Suprapubic skin (tissue), 4 donors: ENCODE measurements at regions not wholly inside any gene's neighbourhood (a gene's known extent, or its start where the extent isn't known, plus 50 kb on each side); places are given as distances from the start of the nearest gene placed in this dataset.

Experiments used
- DNase-seq, 2 donors: peaks; one replicate each; pipeline ENCODE4 v3.0.0-alpha.2; 2019; ENCODE audit warnings: low spot score in 2 of 2
- H3K27ac ChIP-seq: fragments of 200-600 bp; sonication (generic); one replicate; pipeline ENCODE4 v1.5.1; 2019
- H3K27me3 ChIP-seq: fragments of 200-600 bp; sonication (generic); one replicate; pipeline ENCODE4 v1.5.1; 2019
- H3K36me3 ChIP-seq: fragments of 200-600 bp; sonication (generic); one replicate; pipeline ENCODE4 v1.5.1; 2019
- H3K4me1 ChIP-seq: fragments of 200-600 bp; sonication (generic); one replicate; pipeline ENCODE4 v1.5.1; 2019
- H3K4me3 ChIP-seq: fragments of 200-600 bp; sonication (generic); one replicate; pipeline ENCODE4 v1.5.1; 2019; ENCODE audit warnings: mild to moderate bottlenecking
- H3K9me3 ChIP-seq: fragments of 200-600 bp; sonication (generic); one replicate; pipeline ENCODE4 v1.5.1; 2019
- CTCF ChIP-seq, 2 donors: fragments of 200-600 bp in 1 of 2; fragments of 450-650 bp in 1 of 2; sonication (generic) in 1 of 2; IDR thresholded peaks; one replicate each; pipeline ENCODE4 v1.5.1; 2016 to 2019; ENCODE audit warnings: antibody characterized with exemption in 2 of 2, mild to moderate bottlenecking in 1 of 2, moderate library complexity in 1 of 2
- EP300 ChIP-seq: sonication (generic); formaldehyde crosslinking; IDR thresholded peaks from one replicate; pipeline ENCODE4 v1.6.1; 2017; ENCODE audit warnings: antibody characterized with exemption
- POLR2A ChIP-seq, 2 donors: fragments of 450-650 bp; IDR thresholded peaks; one replicate each; pipeline ENCODE4 v1.6.1; 2017; ENCODE audit warnings: antibody characterized with exemption in 2 of 2, mild to moderate bottlenecking in 2 of 2, moderate library complexity in 2 of 2
- POLR2AphosphoS5 ChIP-seq, 3 donors: sonication (generic); formaldehyde crosslinking; IDR thresholded peaks; one replicate each; pipeline ENCODE4 v1.6.1; 2017; ENCODE audit warnings: antibody characterized with exemption in 3 of 3
- WGBS: methylation state at CpG from one replicate; pipeline ENCODE4 v1.1.5; 2018; 5-methylcytosine and 5-hydroxymethylcytosine counted together

- Histone ChIP-seq H3K4me1 (no peaks in the 10 kb centered on the region), H3K27ac (no peak overlapping the region), H3K36me3 (no peaks in the 10 kb centered on the region), H3K27me3 (no peaks in the 10 kb centered on the region), H3K4me3 (no peak overlapping the region), H3K9me3 (peaks cover 8% of the 10 kb centered on the region)
- TF ChIP-seq POLR2A (IDR thresholded peaks at IDR 0.05): no peak
- no peak for TF ChIP-seq POLR2AphosphoS5 (IDR thresholded peaks at IDR 0.05)
- TF ChIP-seq CTCF (IDR thresholded peaks at IDR 0.05): no peak
- TF ChIP-seq EP300: no peak
- WGBS: 97% methylated on average over 1 of the region's 1 CpG
- DNase-seq: no peak
Observed at GRCh38 chr15:46386356-46386755, 751.5 kb downstream of the SQOR start.

- Histone ChIP-seq H3K4me1 (no peaks in the 10 kb centered on the region), H3K4me3 (no peak overlapping the region), H3K27ac (no peak overlapping the region), H3K9me3 (peaks cover 8% of the 10 kb centered on the region), H3K36me3 (no peaks in the 10 kb centered on the region), H3K27me3 (no peaks in the 10 kb centered on the region)
- 79% methylated on average over 4 of the region's 4 CpGs for WGBS
- TF ChIP-seq POLR2AphosphoS5 (IDR thresholded peaks at IDR 0.05) (no peak), EP300 (no peak), POLR2A (IDR thresholded peaks at IDR 0.05) (no peak)
- DNase-seq: no peak
Observed at GRCh38 chr15:46389739-46390138, 754.9 kb downstream of the SQOR start.

GRCh38 chr15:46394463-46394862, 759.6 kb downstream of the SQOR start:
- no peak overlapping the region for H3K27ac ChIP-seq

GRCh38 chr15:46408312-46408711, 773.5 kb downstream of the SQOR start:
- Histone ChIP-seq H3K27me3 (no peaks in the 10 kb centered on the region), H3K9me3 (no peaks in the 10 kb centered on the region), H3K4me3 (no peak overlapping the region), H3K27ac (no peak overlapping the region), H3K4me1 (peaks cover 5% of the 10 kb centered on the region), H3K36me3 (no peaks in the 10 kb centered on the region)
- no peak for DNase-seq
- no peak for TF ChIP-seq POLR2AphosphoS5 (IDR thresholded peaks at IDR 0.05)
- 55% methylated on average over 2 of the region's 2 CpGs for WGBS

More at GRCh38 chr15:46394463-46394862, 759.6 kb downstream of the SQOR start:
- H3K36me3 ChIP-seq: no peaks in the 10 kb centered on the region
- H3K4me1 ChIP-seq: no peaks in the 10 kb centered on the region
- TF ChIP-seq EP300: no peak
- TF ChIP-seq POLR2AphosphoS5 (IDR thresholded peaks at IDR 0.05): no peak
- no peak for TF ChIP-seq POLR2A (IDR thresholded peaks at IDR 0.05)
- no peak for TF ChIP-seq CTCF (IDR thresholded peaks at IDR 0.05)
- peaks cover 8% of the 10 kb centered on the region for H3K9me3 ChIP-seq
- H3K4me3 ChIP-seq: no peak overlapping the region
- DNase-seq: no peak
- H3K27me3 ChIP-seq: no peaks in the 10 kb centered on the region
- WGBS: 50% methylated on average over 1 of the region's 2 CpGs

GRCh38 chr15:46409841-46410301, 775.0 kb downstream of the SQOR start:
- no peaks in the 10 kb centered on the region for H3K27me3 ChIP-seq
- no peak overlapping the region for H3K27ac ChIP-seq
- peaks cover 5% of the 10 kb centered on the region for H3K4me1 ChIP-seq
- no peak overlapping the region for H3K4me3 ChIP-seq
- no peak for TF ChIP-seq POLR2AphosphoS5 (IDR thresholded peaks at IDR 0.05)
- TF ChIP-seq EP300: no peak
- no peak for TF ChIP-seq CTCF (IDR thresholded peaks at IDR 0.05)
- TF ChIP-seq POLR2A (IDR thresholded peaks at IDR 0.05): no peak
- H3K36me3 ChIP-seq: no peaks in the 10 kb centered on the region
- no peak for DNase-seq
- no peaks in the 10 kb centered on the region for H3K9me3 ChIP-seq
- WGBS: 85% methylated on average over 4 of the region's 4 CpGs

- DNase-seq: no peak
- Histone ChIP-seq H3K4me3 (no peak overlapping the region), H3K27me3 (no peaks in the 10 kb centered on the region), H3K4me1 (peaks cover 5% of the 10 kb centered on the region), H3K9me3 (no peaks in the 10 kb centered on the region), H3K36me3 (no peaks in the 10 kb centered on the region), H3K27ac (no peak overlapping the region)
- TF ChIP-seq CTCF (IDR thresholded peaks at IDR 0.05): no peak
- TF ChIP-seq POLR2AphosphoS5 (IDR thresholded peaks at IDR 0.05): no peak
- no peak for TF ChIP-seq POLR2A (IDR thresholded peaks at IDR 0.05)
- TF ChIP-seq EP300: no peak
- 48% methylated on average over 2 of the region's 2 CpGs for WGBS
Observed at GRCh38 chr15:46410705-46411104, 775.9 kb downstream of the SQOR start.
